Ishikawa (cell line): ENCODE measurements at regions not wholly inside any gene's neighbourhood (a gene's known extent, or its start where the extent isn't known, plus 50 kb on each side); places are given as distances from the start of the nearest gene placed in this dataset.

ENCODE experiments used
- EP300 ChIP-seq: IDR thresholded peaks from 2 replicates; pipeline ENCODE4 v1.6.1; 2012; ENCODE audit warnings: borderline replicate concordance
- FOXM1 ChIP-seq: IDR thresholded peaks from 2 replicates; pipeline ENCODE4 v1.6.1; 2012; ENCODE audit warnings: low read depth, borderline replicate concordance
- MAX ChIP-seq: IDR thresholded peaks from 2 replicates; pipeline ENCODE4 v1.6.1; 2012
- NFIC ChIP-seq: IDR thresholded peaks from 2 replicates; pipeline ENCODE4 v1.6.1; 2012
- RAD21 ChIP-seq: IDR thresholded peaks from 2 replicates; pipeline ENCODE4 v1.6.1; 2012; ENCODE audit warnings: low read depth
- REST ChIP-seq: IDR thresholded peaks from 2 replicates; pipeline ENCODE4 v1.6.1; 2012; ENCODE audit warnings: low read depth, mild to moderate bottlenecking
- TAF1 ChIP-seq: IDR thresholded peaks from 2 replicates; pipeline ENCODE4 v1.6.1; 2012; ENCODE audit warnings: low read depth, mild to moderate bottlenecking
- TEAD4 ChIP-seq: IDR thresholded peaks from 2 replicates; pipeline ENCODE4 v1.6.1; 2012
- USF1 ChIP-seq: IDR thresholded peaks from 2 replicates; pipeline ENCODE4 v1.6.1; 2012
- YY1 ChIP-seq: IDR thresholded peaks from 2 replicates; pipeline ENCODE4 v1.6.1; 2012; ENCODE audit warnings: low read depth
- ZBTB7A ChIP-seq: IDR thresholded peaks from 2 replicates; pipeline ENCODE4 v1.6.1; 2012; ENCODE audit warnings: low read depth

GRCh38 chr10:31594347-31594873 lies 275.4 kb downstream of the ZEB1 start:
- TF ChIP-seq TEAD4 (no peak), EP300 (no peak), NFIC (no peak), ZBTB7A (no peak), REST (no peak), RAD21 (no peak), YY1 (no peak), TAF1 (no peak), USF1 (no peak), MAX (no peak), FOXM1 (no peak)
